Prostate gland (tissue), 2 donors: ENCODE measurements at regions not wholly inside any gene's neighbourhood (a gene's known extent, or its start where the extent isn't known, plus 50 kb on each side); places are given as distances from the start of the nearest gene placed in this dataset.

Source experiments
- DNase-seq: peaks from one replicate; pipeline ENCODE4 v3.0.0-alpha.2; 2019; ENCODE audit warnings: low spot score
- H3K27ac ChIP-seq, 2 donors: fragments of 200-600 bp; sonication (generic); 2 replicates each; pipeline ENCODE4 v1.5.1; 2017 to 2019
- H3K27me3 ChIP-seq: fragments of 200-600 bp; sonication (generic); replicated peaks from 2 replicates; pipeline ENCODE4 v1.5.1; 2019; ENCODE audit not compliant: insufficient read depth
- H3K36me3 ChIP-seq, 2 donors: fragments of 200-600 bp; sonication (generic); 1 replicate in 1 of 2; 2 replicates in 1 of 2; pipeline versions ENCODE4 v1.5.1 to v1.8.1; 2017 to 2019
- H3K4me1 ChIP-seq: fragments of 200-600 bp; sonication (generic); replicated peaks from 2 replicates; pipeline ENCODE4 v1.5.1; 2019
- H3K4me3 ChIP-seq, 2 donors: fragments of 200-600 bp; sonication (generic); 2 replicates each; pipeline ENCODE4 v1.5.1; 2017 to 2019
- H3K9me3 ChIP-seq: fragments of 200-600 bp; sonication (generic); 2 replicates; pipeline ENCODE4 v1.5.1; 2017
- POLR2A ChIP-seq: fragments of 450-650 bp; IDR thresholded peaks from one replicate; pipeline ENCODE4 v1.6.1; 2016; ENCODE audit warnings: antibody characterized with exemption, mild to moderate bottlenecking
- POLR2AphosphoS5 ChIP-seq: sonication (generic); formaldehyde crosslinking; IDR thresholded peaks from one replicate; pipeline ENCODE4 v1.6.1; 2017; ENCODE audit warnings: antibody characterized with exemption
- WGBS: methylation state at CpG from one replicate; pipeline ENCODE4 v1.1.5; 2018; 5-methylcytosine and 5-hydroxymethylcytosine counted together
- intact Hi-C: fragments of 100-400 bp; cut with DNase I; formaldehyde crosslinking; loops from one replicate; pipeline ENCODE4 v1.14.2; 2022
- TF ChIP-seq, protein P1 (sequence below), 4 experiments: fragments of 200-600 bp in 2 of 4; fragments of 450-650 bp in 2 of 4; sonication (generic) in 2 of 4; IDR thresholded peaks; 1 replicate in 3 of 4; 2 replicates in 1 of 4; pipeline ENCODE4 v1.5.1; 2016 to 2019; ENCODE audit warnings: antibody characterized with exemption in 4 of 4, mild to moderate bottlenecking in 2 of 4, moderate library complexity in 2 of 4

DNA sequence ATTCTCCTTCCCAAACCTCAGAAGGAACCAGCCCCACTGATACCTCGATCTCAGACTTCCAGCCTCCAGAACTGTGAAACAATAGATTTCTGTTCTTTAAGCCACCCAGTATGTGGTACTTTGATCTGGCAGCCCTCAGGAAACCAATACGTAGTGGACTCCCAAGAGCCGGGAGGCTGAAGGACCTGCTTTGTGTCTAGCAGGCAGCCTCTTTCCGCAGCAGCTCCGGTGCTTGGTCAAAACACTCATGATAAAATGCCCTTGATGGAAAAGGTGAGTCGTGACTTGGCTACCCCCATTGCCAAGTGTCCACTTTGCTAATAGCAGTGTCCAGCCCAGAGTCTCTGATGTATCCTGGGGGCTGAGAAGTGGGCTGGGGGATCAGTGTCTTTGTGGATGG is 158.8 kb upstream of the TMTC4 start:
- Histone ChIP-seq H3K4me1 (no peaks in the 10 kb centered on the region), H3K27ac (no peak overlapping the region), H3K4me3 (no peak overlapping the region), H3K36me3 (no peaks in the 10 kb centered on the region), H3K27me3 (no peaks in the 10 kb centered on the region), H3K9me3 (no peaks in the 10 kb centered on the region)
- no peak for DNase-seq
- TF ChIP-seq POLR2A (no peak), POLR2AphosphoS5 (no peak)
- TF ChIP-seq, protein P1, sequence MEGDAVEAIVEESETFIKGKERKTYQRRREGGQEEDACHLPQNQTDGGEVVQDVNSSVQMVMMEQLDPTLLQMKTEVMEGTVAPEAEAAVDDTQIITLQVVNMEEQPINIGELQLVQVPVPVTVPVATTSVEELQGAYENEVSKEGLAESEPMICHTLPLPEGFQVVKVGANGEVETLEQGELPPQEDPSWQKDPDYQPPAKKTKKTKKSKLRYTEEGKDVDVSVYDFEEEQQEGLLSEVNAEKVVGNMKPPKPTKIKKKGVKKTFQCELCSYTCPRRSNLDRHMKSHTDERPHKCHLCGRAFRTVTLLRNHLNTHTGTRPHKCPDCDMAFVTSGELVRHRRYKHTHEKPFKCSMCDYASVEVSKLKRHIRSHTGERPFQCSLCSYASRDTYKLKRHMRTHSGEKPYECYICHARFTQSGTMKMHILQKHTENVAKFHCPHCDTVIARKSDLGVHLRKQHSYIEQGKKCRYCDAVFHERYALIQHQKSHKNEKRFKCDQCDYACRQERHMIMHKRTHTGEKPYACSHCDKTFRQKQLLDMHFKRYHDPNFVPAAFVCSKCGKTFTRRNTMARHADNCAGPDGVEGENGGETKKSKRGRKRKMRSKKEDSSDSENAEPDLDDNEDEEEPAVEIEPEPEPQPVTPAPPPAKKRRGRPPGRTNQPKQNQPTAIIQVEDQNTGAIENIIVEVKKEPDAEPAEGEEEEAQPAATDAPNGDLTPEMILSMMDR (IDR thresholded peaks at IDR 0.05): no peak
- 81% methylated on average over 6 of the region's 6 CpGs for WGBS
- intact Hi-C loops: no loop called here

DNA sequence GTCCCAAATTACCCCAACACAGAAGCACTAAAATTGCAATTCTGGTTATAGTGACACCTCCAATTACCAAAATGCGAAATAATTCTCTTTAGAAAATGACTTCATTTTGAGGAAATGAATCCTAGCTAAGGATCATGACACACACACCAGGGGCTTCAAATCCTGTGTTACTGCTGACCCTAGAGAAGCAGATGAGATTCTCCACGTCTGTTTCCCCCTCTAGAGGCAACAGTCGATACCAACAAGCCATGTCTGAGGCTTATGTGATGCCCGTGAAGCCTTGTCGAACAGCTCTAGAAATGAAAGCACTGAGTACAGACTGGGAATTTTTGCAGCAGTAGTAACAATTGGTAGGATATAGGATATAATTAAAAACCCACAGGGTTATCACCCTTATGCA is 153.6 kb upstream of the TMTC4 start:
- no peak for TF ChIP-seq POLR2A
- TF ChIP-seq POLR2AphosphoS5: no peak
- no peak overlapping the region for H3K4me3 ChIP-seq
- no peaks in the 10 kb centered on the region for H3K27me3 ChIP-seq
- H3K27ac ChIP-seq: no peak overlapping the region
- H3K36me3 ChIP-seq: no peaks in the 10 kb centered on the region
- no peaks in the 10 kb centered on the region for H3K9me3 ChIP-seq
- no peak for DNase-seq
- intact Hi-C loops: no loop called here
- no peaks in the 10 kb centered on the region for H3K4me1 ChIP-seq
- WGBS: 58% methylated on average over 5 of the region's 5 CpGs

DNA sequence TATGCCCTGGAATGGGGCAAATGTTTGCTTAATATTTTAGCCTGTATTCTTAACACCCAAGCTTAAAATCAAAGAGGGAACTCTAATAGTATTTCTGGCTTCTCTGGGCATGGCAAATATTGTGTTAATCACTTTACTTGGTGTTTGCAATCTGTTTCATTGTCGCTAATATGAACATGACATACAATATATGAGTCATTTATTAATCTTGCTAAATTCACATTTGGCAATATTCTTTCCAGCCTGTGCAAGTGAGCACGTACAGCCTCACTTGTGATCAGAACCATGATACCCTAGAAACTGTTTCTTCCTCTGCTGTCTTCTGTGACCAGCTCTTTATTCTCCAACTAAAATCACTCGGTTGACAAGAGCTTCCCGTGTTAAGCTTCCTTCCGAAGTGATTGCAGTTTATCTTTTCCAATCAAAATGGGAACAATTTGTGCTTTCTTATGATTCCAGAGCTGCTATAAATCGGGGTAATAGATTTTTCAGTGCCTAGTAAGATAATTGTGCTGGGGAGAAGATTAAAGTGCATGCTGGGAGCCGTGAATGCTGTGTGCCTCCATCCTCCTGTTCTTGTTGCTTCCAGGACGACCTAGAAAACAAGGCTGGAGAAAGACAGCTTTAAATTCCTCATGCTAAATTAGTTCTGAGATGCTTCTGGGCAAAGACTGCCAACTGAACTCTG is 153.0 kb upstream of the TMTC4 start:
- Histone ChIP-seq H3K27ac (no peak overlapping the region), H3K4me1 (no peaks in the 10 kb centered on the region), H3K36me3 (no peaks in the 10 kb centered on the region), H3K27me3 (no peaks in the 10 kb centered on the region), H3K4me3 (no peak overlapping the region), H3K9me3 (no peaks in the 10 kb centered on the region)
- WGBS: 37% methylated on average over 8 of the region's 8 CpGs
- no peak for DNase-seq
- intact Hi-C loops: no loop called here
- TF ChIP-seq POLR2AphosphoS5 (no peak), POLR2A (no peak)
- TF ChIP-seq, protein P1 (IDR thresholded peaks at IDR 0.05): no peak

DNA sequence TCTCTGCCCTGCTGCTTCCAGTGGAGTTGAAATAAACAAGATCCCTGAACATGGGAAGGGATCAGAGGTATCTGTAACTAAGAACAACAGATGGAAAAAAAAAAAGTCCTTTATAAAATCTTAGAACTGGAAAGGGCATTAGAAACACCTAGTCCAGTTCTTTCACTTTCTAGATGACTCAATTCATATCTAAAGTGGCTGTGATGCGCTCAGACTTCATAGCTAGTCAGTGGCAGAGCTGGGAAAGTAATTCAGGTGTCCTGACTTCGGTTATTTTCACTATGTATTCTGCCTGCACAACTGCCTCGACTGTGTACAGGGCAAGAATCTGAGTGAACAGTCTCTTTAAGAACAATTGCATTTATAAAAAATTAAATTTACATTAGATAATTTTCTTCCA is 151.8 kb upstream of the TMTC4 start:
- Histone ChIP-seq H3K9me3 (no peaks in the 10 kb centered on the region), H3K4me3 (no peak overlapping the region), H3K27me3 (no peaks in the 10 kb centered on the region), H3K27ac (no peak overlapping the region), H3K36me3 (no peaks in the 10 kb centered on the region), H3K4me1 (no peaks in the 10 kb centered on the region)
- no peak for TF ChIP-seq POLR2A
- no peak for TF ChIP-seq POLR2AphosphoS5
- TF ChIP-seq, protein P1 (IDR thresholded peaks at IDR 0.05): no peak
- intact Hi-C loops: no loop called here
- WGBS: 86% methylated on average over 3 of the region's 3 CpGs
- no peak for DNase-seq

DNA sequence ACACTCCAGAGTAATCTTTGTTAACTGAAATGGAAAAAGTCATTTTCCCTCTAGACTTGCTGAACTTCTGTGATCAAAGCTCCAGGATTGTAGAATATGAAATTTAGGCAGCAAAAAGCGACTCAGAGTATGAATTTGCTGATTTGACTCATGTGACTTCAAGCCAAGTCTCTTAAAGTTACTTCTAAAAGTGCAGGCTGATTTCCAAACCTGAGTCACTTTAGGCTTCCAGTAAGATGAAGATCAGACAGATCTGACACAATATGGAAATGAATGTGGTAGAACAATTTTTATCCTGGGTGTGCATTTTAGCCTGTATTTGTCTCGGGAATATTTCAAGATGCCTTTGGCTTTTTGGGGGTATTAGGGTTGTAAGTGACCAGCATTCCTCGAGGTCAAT is 151.0 kb upstream of the TMTC4 start:
- TF ChIP-seq POLR2A: no peak
- TF ChIP-seq, protein P1 (IDR thresholded peaks at IDR 0.05): no peak
- no peak for TF ChIP-seq POLR2AphosphoS5
- WGBS: 48% methylated on average over 3 of the region's 3 CpGs
- Histone ChIP-seq H3K4me3 (no peak overlapping the region), H3K9me3 (no peaks in the 10 kb centered on the region), H3K27me3 (no peaks in the 10 kb centered on the region), H3K4me1 (no peaks in the 10 kb centered on the region), H3K36me3 (no peaks in the 10 kb centered on the region), H3K27ac (no peak overlapping the region)
- DNase-seq: no peak
- intact Hi-C loops: no loop called here
